ENCODE measurements at regions not wholly inside any gene's neighbourhood (a gene's known extent, or its start where the extent isn't known, plus 50 kb on each side); places are given as distances from the start of the nearest gene placed in this dataset.

GRCh38 chr10:120657371-120657770 lies 193.8 kb upstream of the WDR11 start:
- no peaks in the 10 kb centered on the region for H3K9me3 ChIP-seq (ENCODE audit: low read depth, low read length)
- no peaks in the 10 kb centered on the region for H3K36me3 ChIP-seq (ENCODE audit: insufficient read depth, low read length)
- no peak overlapping the region for H3K9ac ChIP-seq (ENCODE audit: insufficient read length)
- DNase-seq (ENCODE audit: low read depth, low spot score), result no peak
- no peak for TF ChIP-seq FOXP2 (optimal IDR thresholded peaks at IDR 0.05; ENCODE audit: control extremely low read depth, extremely low read length, insufficient read depth)
- TF ChIP-seq EZH2 (IDR thresholded peaks at IDR 0.05), result no peak
- TF ChIP-seq POLR2AphosphoS5 (IDR thresholded peaks at IDR 0.05; ENCODE audit: borderline replicate concordance, low read depth, low read length), result no peak
- no peak overlapping the region for H3K27ac ChIP-seq
- no peak overlapping the region for H3K4me3 ChIP-seq

- TF ChIP-seq POLR2AphosphoS5 (IDR thresholded peaks at IDR 0.05; ENCODE audit: borderline replicate concordance, low read depth, low read length), result no peak
- no peak for TF ChIP-seq FOXP2 (optimal IDR thresholded peaks at IDR 0.05; ENCODE audit: control extremely low read depth, extremely low read length, insufficient read depth)
- no peak for TF ChIP-seq EZH2 (IDR thresholded peaks at IDR 0.05)
- Histone ChIP-seq H3K9me3 (ENCODE audit: low read depth, low read length) (no peaks in the 10 kb centered on the region), H3K27ac (no peak overlapping the region), H3K4me3 (no peak overlapping the region), H3K36me3 (ENCODE audit: insufficient read depth, low read length) (no peaks in the 10 kb centered on the region), H3K9ac (ENCODE audit: insufficient read length) (no peak overlapping the region)
- no peak for DNase-seq (ENCODE audit: low read depth, low spot score)
Observed at GRCh38 chr10:120658943-120659885, 191.9 kb upstream of the WDR11 start.

GRCh38 chr10:120666308-120666707 lies 184.9 kb upstream of the WDR11 start:
- H3K36me3 ChIP-seq (ENCODE audit: insufficient read depth, low read length), result no peaks in the 10 kb centered on the region
- TF ChIP-seq FOXP2 (optimal IDR thresholded peaks at IDR 0.05; ENCODE audit: control extremely low read depth, extremely low read length, insufficient read depth) (no peak), EZH2 (IDR thresholded peaks at IDR 0.05) (no peak), POLR2AphosphoS5 (IDR thresholded peaks at IDR 0.05; ENCODE audit: borderline replicate concordance, low read depth, low read length) (no peak)
- H3K9me3 ChIP-seq (ENCODE audit: low read depth, low read length), result no peaks in the 10 kb centered on the region
- no peak overlapping the region for H3K27ac ChIP-seq
- H3K4me3 ChIP-seq, result no peak overlapping the region
- no peak for DNase-seq (ENCODE audit: low read depth, low spot score)
- H3K9ac ChIP-seq (ENCODE audit: insufficient read length), result no peak overlapping the region

- no peak for DNase-seq (ENCODE audit: low read depth, low spot score)
- no peaks in the 10 kb centered on the region for H3K9me3 ChIP-seq (ENCODE audit: low read depth, low read length)
- no peak overlapping the region for H3K27ac ChIP-seq
- TF ChIP-seq POLR2AphosphoS5 (IDR thresholded peaks at IDR 0.05; ENCODE audit: borderline replicate concordance, low read depth, low read length), result no peak
- no peak for TF ChIP-seq FOXP2 (optimal IDR thresholded peaks at IDR 0.05; ENCODE audit: control extremely low read depth, extremely low read length, insufficient read depth)
- TF ChIP-seq EZH2 (IDR thresholded peaks at IDR 0.05), result no peak
- H3K4me3 ChIP-seq, result no peak overlapping the region
- H3K9ac ChIP-seq (ENCODE audit: insufficient read length), result no peak overlapping the region
- no peaks in the 10 kb centered on the region for H3K36me3 ChIP-seq (ENCODE audit: insufficient read depth, low read length)
Observed at GRCh38 chr10:120667276-120667675, 183.9 kb upstream of the WDR11 start.

GRCh38 chr10:120671491-120671890 lies 179.7 kb upstream of the WDR11 start:
- Histone ChIP-seq H3K4me3 (no peak overlapping the region), H3K27ac (no peak overlapping the region), H3K9me3 (ENCODE audit: low read depth, low read length) (no peaks in the 10 kb centered on the region), H3K9ac (ENCODE audit: insufficient read length) (no peak overlapping the region), H3K36me3 (ENCODE audit: insufficient read depth, low read length) (no peaks in the 10 kb centered on the region)
- no peak for DNase-seq (ENCODE audit: low read depth, low spot score)
- TF ChIP-seq POLR2AphosphoS5 (IDR thresholded peaks at IDR 0.05; ENCODE audit: borderline replicate concordance, low read depth, low read length), result no peak
- TF ChIP-seq EZH2 (IDR thresholded peaks at IDR 0.05), result no peak
- TF ChIP-seq FOXP2 (optimal IDR thresholded peaks at IDR 0.05; ENCODE audit: control extremely low read depth, extremely low read length, insufficient read depth), result no peak

GRCh38 chr10:120683454-120683853 lies 167.7 kb upstream of the WDR11 start:
- H3K27ac ChIP-seq, result no peak overlapping the region
- H3K36me3 ChIP-seq (ENCODE audit: insufficient read depth, low read length), result no peaks in the 10 kb centered on the region
- DNase-seq (ENCODE audit: low read depth, low spot score), result no peak
- no peak overlapping the region for H3K4me3 ChIP-seq
- H3K9ac ChIP-seq (ENCODE audit: insufficient read length), result no peak overlapping the region
- TF ChIP-seq EZH2 (IDR thresholded peaks at IDR 0.05) (no peak), POLR2AphosphoS5 (IDR thresholded peaks at IDR 0.05; ENCODE audit: borderline replicate concordance, low read depth, low read length) (no peak), FOXP2 (optimal IDR thresholded peaks at IDR 0.05; ENCODE audit: control extremely low read depth, extremely low read length, insufficient read depth) (no peak)
- no peaks in the 10 kb centered on the region for H3K9me3 ChIP-seq (ENCODE audit: low read depth, low read length)

GRCh38 chr10:120684226-120684625 lies 166.9 kb upstream of the WDR11 start:
- Histone ChIP-seq H3K9me3 (ENCODE audit: low read depth, low read length) (no peaks in the 10 kb centered on the region), H3K9ac (ENCODE audit: insufficient read length) (no peak overlapping the region), H3K4me3 (no peak overlapping the region), H3K27ac (no peak overlapping the region), H3K36me3 (ENCODE audit: insufficient read depth, low read length) (no peaks in the 10 kb centered on the region)
- no peak for TF ChIP-seq FOXP2 (optimal IDR thresholded peaks at IDR 0.05; ENCODE audit: control extremely low read depth, extremely low read length, insufficient read depth)
- TF ChIP-seq POLR2AphosphoS5 (IDR thresholded peaks at IDR 0.05; ENCODE audit: borderline replicate concordance, low read depth, low read length), result no peak
- TF ChIP-seq EZH2 (IDR thresholded peaks at IDR 0.05), result no peak
- DNase-seq (ENCODE audit: low read depth, low spot score), result no peak

GRCh38 chr10:120685136-120685535 lies 166.0 kb upstream of the WDR11 start:
- no peak overlapping the region for H3K9ac ChIP-seq (ENCODE audit: insufficient read length)
- no peaks in the 10 kb centered on the region for H3K36me3 ChIP-seq (ENCODE audit: insufficient read depth, low read length)
- TF ChIP-seq POLR2AphosphoS5 (IDR thresholded peaks at IDR 0.05; ENCODE audit: borderline replicate concordance, low read depth, low read length) (no peak), EZH2 (IDR thresholded peaks at IDR 0.05) (no peak), FOXP2 (optimal IDR thresholded peaks at IDR 0.05; ENCODE audit: control extremely low read depth, extremely low read length, insufficient read depth) (no peak)
- H3K4me3 ChIP-seq, result no peak overlapping the region
- no peak for DNase-seq (ENCODE audit: low read depth, low spot score)
- H3K27ac ChIP-seq, result no peak overlapping the region
- H3K9me3 ChIP-seq (ENCODE audit: low read depth, low read length), result no peaks in the 10 kb centered on the region
